ENCODE measurements at regions not wholly inside any gene's neighbourhood (a gene's known extent, or its start where the extent isn't known, plus 50 kb on each side); places are given as distances from the start of the nearest gene placed in this dataset.
"Not testable (repeated sequence)": the region's sequence is repeated elsewhere in the genome, so short reads cannot be mapped to it uniquely, and the experiment has no call there.

GRCh38 chr7:131083781-131084180 is 243.9 kb upstream of the MKLN1 start:
- no peaks in the 10 kb centered on the region for H3K4me1 ChIP-seq (ENCODE audit: low read length)
- H3K27ac ChIP-seq (ENCODE audit: low read length) = no peak overlapping the region
- H3F3A ChIP-seq (ENCODE audit: insufficient read depth, low read length) = peaks cover 3% of the 10 kb centered on the region; the same call in 1 of the 2 replicates
- H2AFZ ChIP-seq (ENCODE audit: low read length) = no peak overlapping the region
- no peaks in the 10 kb centered on the region for H3K36me3 ChIP-seq (replicated peaks; ENCODE audit: insufficient read depth, low read length)
- H3K9me3 ChIP-seq (replicated peaks; ENCODE audit: insufficient read depth, low read length) = no peaks in the 10 kb centered on the region
- DNase-seq = no peak
- H3K4me2 ChIP-seq (ENCODE audit: low read depth, low read length) = no peak overlapping the region
- H3K79me2 ChIP-seq (ENCODE audit: low read length) = peaks cover 96% of the 10 kb centered on the region
- H3K9me2 ChIP-seq (replicated peaks; ENCODE audit: insufficient read depth, low read length) = no peaks in the 10 kb centered on the region
- H3K4me3 ChIP-seq (ENCODE audit: low read length) = no peak overlapping the region
- H3K9ac ChIP-seq (ENCODE audit: low read length) = no peak overlapping the region
- no peaks in the 10 kb centered on the region for H3K27me3 ChIP-seq (replicated peaks; ENCODE audit: insufficient read depth, low read length)
- peaks cover 39% of the 10 kb centered on the region for H4K20me1 ChIP-seq (ENCODE audit: insufficient read depth, low read length)
- TF ChIP-seq CTCF (IDR thresholded peaks at IDR 0.05; ENCODE audit: low read length) = no peak
- no peak for TF ChIP-seq EZH2 (optimal IDR thresholded peaks at IDR 0.05; ENCODE audit: low read depth, low read length)
- no peak for TF ChIP-seq EZH2phosphoT487 (IDR thresholded peaks at IDR 0.05; ENCODE audit: low read length)

GRCh38 chr7:131084336-131084735 is 243.3 kb upstream of the MKLN1 start:
- not testable (repeated sequence) for H3K4me3 ChIP-seq (ENCODE audit: low read length); DNase-seq; H3K27me3 ChIP-seq (replicated peaks; ENCODE audit: insufficient read depth, low read length); H3K4me2 ChIP-seq (ENCODE audit: low read depth, low read length); H3K9me2 ChIP-seq (replicated peaks; ENCODE audit: insufficient read depth, low read length); H3K9ac ChIP-seq (ENCODE audit: low read length); H3K4me1 ChIP-seq (ENCODE audit: low read length); H3F3A ChIP-seq (ENCODE audit: insufficient read depth, low read length); H2AFZ ChIP-seq (ENCODE audit: low read length); H3K36me3 ChIP-seq (replicated peaks; ENCODE audit: insufficient read depth, low read length); H3K9me3 ChIP-seq (replicated peaks; ENCODE audit: insufficient read depth, low read length); H3K27ac ChIP-seq (ENCODE audit: low read length)
- Histone ChIP-seq H3K79me2 (ENCODE audit: low read length) (peaks cover 96% of the 10 kb centered on the region), H4K20me1 (ENCODE audit: insufficient read depth, low read length) (peaks cover 39% of the 10 kb centered on the region)

GRCh38 chr7:131087756-131088658 is 239.7 kb upstream of the MKLN1 start:
- Histone ChIP-seq H3K4me3 (ENCODE audit: low read length) (no peak overlapping the region), H3K9me2 (replicated peaks; ENCODE audit: insufficient read depth, low read length) (no peaks in the 10 kb centered on the region), H3K27me3 (replicated peaks; ENCODE audit: insufficient read depth, low read length) (no peaks in the 10 kb centered on the region), H3K36me3 (replicated peaks; ENCODE audit: insufficient read depth, low read length) (no peaks in the 10 kb centered on the region), H3K79me2 (ENCODE audit: low read length) (peaks cover 96% of the 10 kb centered on the region), H2AFZ (ENCODE audit: low read length) (no peak overlapping the region), H3F3A (ENCODE audit: insufficient read depth, low read length) (no peaks in the 10 kb centered on the region; the same call in 1 of the 2 replicates), H3K4me1 (ENCODE audit: low read length) (no peaks in the 10 kb centered on the region), H3K9ac (ENCODE audit: low read length) (no peak overlapping the region), H3K27ac (ENCODE audit: low read length) (no peak overlapping the region), H3K9me3 (replicated peaks; ENCODE audit: insufficient read depth, low read length) (no peaks in the 10 kb centered on the region), H3K4me2 (ENCODE audit: low read depth, low read length) (no peak overlapping the region), H4K20me1 (ENCODE audit: insufficient read depth, low read length) (peaks cover 49% of the 10 kb centered on the region)
- TF ChIP-seq EZH2phosphoT487 (IDR thresholded peaks at IDR 0.05; ENCODE audit: low read length) (no peak), EZH2 (optimal IDR thresholded peaks at IDR 0.05; ENCODE audit: low read depth, low read length) (no peak), CTCF (IDR thresholded peaks at IDR 0.05; ENCODE audit: low read length) (no peak)
- DNase-seq = no peak

- Histone ChIP-seq H3K79me2 (ENCODE audit: low read length) (peaks cover 96% of the 10 kb centered on the region), H3K9me2 (replicated peaks; ENCODE audit: insufficient read depth, low read length) (no peaks in the 10 kb centered on the region), H3K4me1 (ENCODE audit: low read length) (no peaks in the 10 kb centered on the region), H3K4me3 (ENCODE audit: low read length) (no peak overlapping the region), H3K36me3 (replicated peaks; ENCODE audit: insufficient read depth, low read length) (0 out of 2 replicates have a peak, but pooled peaks cover 4% of the 10 kb centered on the region), H3K27ac (ENCODE audit: low read length) (no peak overlapping the region), H3K9me3 (replicated peaks; ENCODE audit: insufficient read depth, low read length) (no peaks in the 10 kb centered on the region), H4K20me1 (ENCODE audit: insufficient read depth, low read length) (peaks cover 48% of the 10 kb centered on the region), H3K4me2 (ENCODE audit: low read depth, low read length) (no peak overlapping the region), H3F3A (ENCODE audit: insufficient read depth, low read length) (no peaks in the 10 kb centered on the region; the same call in 1 of the 2 replicates), H3K27me3 (replicated peaks; ENCODE audit: insufficient read depth, low read length) (no peaks in the 10 kb centered on the region), H3K9ac (ENCODE audit: low read length) (no peak overlapping the region), H2AFZ (ENCODE audit: low read length) (no peak overlapping the region)
- no peak for DNase-seq
- no peak for TF ChIP-seq EZH2 (optimal IDR thresholded peaks at IDR 0.05; ENCODE audit: low read depth, low read length)
- no peak for TF ChIP-seq EZH2phosphoT487 (IDR thresholded peaks at IDR 0.05; ENCODE audit: low read length)
- TF ChIP-seq CTCF (IDR thresholded peaks at IDR 0.05; ENCODE audit: low read length) = no peak
Observed at GRCh38 chr7:131090188-131090587, 237.5 kb upstream of the MKLN1 start.
